HepG2 (cell line): ENCODE measurements at regions not wholly inside any gene's neighbourhood (a gene's known extent, or its start where the extent isn't known, plus 50 kb on each side); places are given as distances from the start of the nearest gene placed in this dataset.

Experiments
- ATAC-seq: fragments of 200-7000 bp; cut with Tn5 transposase; 3 replicates; pipeline ENCODE4 v1.9.1; 2020; ENCODE audit warnings: mild to moderate bottlenecking, moderate library complexity
- BruUV-seq: library from RNA; stranded (reverse); fragments of 400-500 nt; replicated peaks from 2 replicates; lab custom pipeline; 2021; lab: Mats Ljungman, UMichigan
- CTCF ChIA-PET: fragments of 300-600 bp; formaldehyde crosslinking; extraction: SDS; loops from one replicate; lab custom pipeline; 2021; ENCODE audit warnings: low total read pairs, inconsistent platforms, low intra/inter-chr PET ratio; lab: Yijun Ruan, JAX
- POLR2A ChIA-PET: fragments of 350-600 bp; sonication (Branson Sonifier 250); formaldehyde crosslinking; loops from one replicate; lab custom pipeline; 2020; ENCODE audit warnings: antibody characterized with exemption, inconsistent platforms; lab: Yijun Ruan, JAX
- DNase-seq: peaks from one replicate; pipeline ENCODE4 v3.0.0-alpha.2; 2015; ENCODE audit warnings: low spot score
- FAIRE-seq: peaks from 3 replicates; lab custom pipeline; 2011; peaks lifted over from hg19 to GRCh38; lab: Jason Lieb, UNC
- H2AFZ ChIP-seq: one replicate; pipeline ENCODE4 v1.6.1; 2011; ENCODE audit warnings: low read length, inconsistent platforms
- H3K27ac ChIP-seq: fragments of 300-600 bp; 3 replicates; pipeline ENCODE4 v1.8.0; 2011; ENCODE audit warnings: mixed run types, mild to moderate bottlenecking, mixed read lengths, low read length, inconsistent platforms; ENCODE audit not compliant: insufficient read depth; ENCODE audit errors: extremely low read length
- H3K27me3 ChIP-seq, 2 experiments: fragments of 200-600 bp in 1 of 2; 2 replicates in 1 of 2; 3 replicates in 1 of 2; pipeline versions ENCODE4 v1.6.0 to v1.8.0; 2011; ENCODE audit warnings: low read length in 2 of 2, mild to moderate bottlenecking in 2 of 2, moderate library complexity in 2 of 2, inconsistent platforms in 1 of 2; ENCODE audit not compliant: insufficient read depth in 2 of 2, control insufficient read depth in 1 of 2
- H3K36me3 ChIP-seq, 2 experiments: fragments of 200-600 bp in 1 of 2; replicated peaks in 1 of 2; 2 replicates in 1 of 2; 3 replicates in 1 of 2; pipeline versions ENCODE4 v1.5.1 to v1.8.0; 2011; ENCODE audit warnings: low read length in 2 of 2, inconsistent platforms in 1 of 2; ENCODE audit not compliant: insufficient read depth in 2 of 2, control insufficient read depth in 1 of 2
- H3K4me1 ChIP-seq: 2 replicates; pipeline ENCODE4 v1.5.1; 2012; ENCODE audit warnings: low read length, inconsistent platforms; ENCODE audit not compliant: insufficient read depth
- H3K4me2 ChIP-seq: 2 replicates; pipeline ENCODE4 v1.6.0; 2011; ENCODE audit warnings: low read depth, low read length, inconsistent platforms
- H3K4me3 ChIP-seq, 3 experiments: fragments of 200-600 bp in 1 of 3; sonication (generic), shearing (Covaris generic) in 1 of 3; replicated peaks in 1 of 3; 2 replicates each; pipeline ENCODE4 v1.5.1; 2011 to 2016; ENCODE audit warnings: low read length in 3 of 3, inconsistent platforms in 2 of 3, low read depth in 2 of 3, mild to moderate bottlenecking in 2 of 3, control low read depth in 1 of 3, mixed read lengths in 1 of 3; ENCODE audit not compliant: insufficient read depth in 1 of 3
- H3K79me2 ChIP-seq: one replicate; pipeline ENCODE4 v1.6.1; 2011; ENCODE audit warnings: low read length, inconsistent platforms; ENCODE audit not compliant: insufficient read depth
- H3K9ac ChIP-seq: 2 replicates; pipeline ENCODE4 v1.6.0; 2011; ENCODE audit warnings: mild to moderate bottlenecking, low read depth, low read length, inconsistent platforms; ENCODE audit not compliant: insufficient read depth
- H3K9me3 ChIP-seq: 2 replicates; pipeline ENCODE4 v1.5.1; 2012; ENCODE audit warnings: mild to moderate bottlenecking, low read length
- H4K20me1 ChIP-seq: 2 replicates; pipeline ENCODE4 v1.6.0; 2011; ENCODE audit warnings: inconsistent platforms, mild to moderate bottlenecking, low read length, moderate library complexity; ENCODE audit not compliant: insufficient read depth
- CHCHD3 ChIP-seq: sonication (generic); formaldehyde crosslinking; IDR thresholded peaks from 2 replicates; pipeline ENCODE4 v1.8.0; 2022; ENCODE audit warnings: mild to moderate bottlenecking, missing genetic modification reagents, moderate library complexity
- ESRRA ChIP-seq: sonication (generic); formaldehyde crosslinking; IDR thresholded peaks from 2 replicates; pipeline ENCODE4 v1.5.1; 2020; ENCODE audit warnings: mild to moderate bottlenecking, low read depth, missing genetic modification reagents
- KDM6A ChIP-seq: IDR thresholded peaks from 2 replicates; pipeline ENCODE4 v1.6.1; 2016; ENCODE audit warnings: low read depth
- MYNN ChIP-seq: sonication (generic); formaldehyde crosslinking; IDR thresholded peaks from 2 replicates; pipeline ENCODE4 v1.4.0; 2020; ENCODE audit warnings: mild to moderate bottlenecking, low read depth, missing genetic modification reagents
- NFE2L2 ChIP-seq: fragments of 150-350 bp; IDR thresholded peaks from 2 replicates; pipeline ENCODE4 v1.6.1; 2014; ENCODE audit warnings: low read length
- NONO ChIP-seq, 2 experiments: fragments of 450-650 bp in 1 of 2; sonication (generic) in 1 of 2; formaldehyde crosslinking in 1 of 2; IDR thresholded peaks in 1 of 2; conservative IDR thresholded peaks in 1 of 2; 2 replicates each; pipeline versions ENCODE4 v1.6.1 to v1.8.0; 2017 to 2022; ENCODE audit warnings: mild to moderate bottlenecking in 1 of 2, missing genetic modification reagents in 1 of 2, moderate library complexity in 1 of 2
- PRDM10 ChIP-seq: sonication (generic); formaldehyde crosslinking; IDR thresholded peaks from 2 replicates; pipeline ENCODE4 v1.4.0; 2020; ENCODE audit warnings: low read depth, missing genetic modification reagents
- TAF15 ChIP-seq: fragments of 200-400 bp; formaldehyde crosslinking; IDR thresholded peaks from one replicate; pipeline ENCODE4 v1.6.1; 2018; ENCODE audit warnings: mild to moderate bottlenecking, low read depth, low read length; ENCODE audit not compliant: poor library complexity, severe bottlenecking
- ZNF205 ChIP-seq: IDR thresholded peaks from 2 replicates; pipeline ENCODE4 v1.6.1; 2018; ENCODE audit warnings: missing biosample characterization, missing genetic modification reagents
- ZNF263 ChIP-seq: sonication (generic); formaldehyde crosslinking; IDR thresholded peaks from 2 replicates; pipeline ENCODE4 v1.4.0; 2020; ENCODE audit warnings: missing genetic modification reagents
- ZNF414 ChIP-seq: sonication (generic); formaldehyde crosslinking; IDR thresholded peaks from 2 replicates; pipeline ENCODE4 v1.5.0; 2020; ENCODE audit warnings: missing genetic modification reagents
- ZNF460 ChIP-seq: sonication (generic); formaldehyde crosslinking; IDR thresholded peaks from 2 replicates; pipeline ENCODE4 v1.5.1; 2020; ENCODE audit warnings: missing genetic modification reagents, mild to moderate bottlenecking, borderline replicate concordance
- WGBS: methylation state at CpG from one replicate; pipeline ENCODE4 v1.1.6; 2017; ENCODE audit warnings: low lambda C conversion rate; 5-methylcytosine and 5-hydroxymethylcytosine counted together
- in situ Hi-C: cut with HindIII; loops from 2 replicates; pipeline ENCODE4 v1.10.0; 2017; ENCODE audit warnings: low pct_unique_long_range_greater_than_20kb; ENCODE audit not compliant: extremely low pct_ligation_motif_present
- intact Hi-C: fragments of 100-400 bp; cut with micrococcal nuclease; formaldehyde crosslinking; loops from one replicate; pipeline ENCODE4 v1.10.0; 2022; ENCODE audit not compliant: unreplicated experiment

GRCh38 chr4:79027656-79028055, 88.4 kb upstream of the PAQR3 start:
- no peak for ATAC-seq
- TF ChIP-seq NFE2L2 (peak; percentile 56; the same call in 1 of the 2 replicates), ESRRA (CRISPR knock-in tag) (no peak)
- 21% methylated on average over 4 of the region's 4 CpGs for WGBS
- Histone ChIP-seq H3K79me2 (no peaks in the 10 kb centered on the region), H3K36me3 (no peaks in the 10 kb centered on the region), H4K20me1 (no peaks in the 10 kb centered on the region), H3K9me3 (no peaks in the 10 kb centered on the region), H2AFZ (no peak overlapping the region), H3K4me1 (no peaks in the 10 kb centered on the region), H3K4me2 (no peak overlapping the region), H3K27me3 (peaks cover 0 to 7% of the 10 kb centered on the region in 2 experiments; a peak in 1 of 5 replicates), H3K4me3 (no peak overlapping the region), H3K27ac (no peak overlapping the region), H3K9ac (no peak overlapping the region)
- POLR2A ChIA-PET, result no interaction called here
- DNase-seq, result no peak
- FAIRE-seq, result no peak
- intact Hi-C loops (no loop called here), in situ Hi-C loops (loop anchor here (25.0 kb wide), 1 partner anchor 560 kb away; no protein-coding TSS in a partner anchor)
- BruUV-seq, result no TSS peak
- CTCF ChIA-PET, result no interaction called here

- Histone ChIP-seq H3K9ac (no peak overlapping the region), H3K9me3 (no peaks in the 10 kb centered on the region), H4K20me1 (no peaks in the 10 kb centered on the region), H3K27ac (no peak overlapping the region), H2AFZ (no peak overlapping the region), H3K79me2 (no peaks in the 10 kb centered on the region), H3K27me3 (peaks cover 0 to 11% of the 10 kb centered on the region in 2 experiments; a peak in 1 of 5 replicates), H3K4me3 (no peak overlapping the region), H3K4me1 (no peaks in the 10 kb centered on the region), H3K36me3 (no peaks in the 10 kb centered on the region), H3K4me2 (no peak overlapping the region)
- intact Hi-C loops, result no loop called here
- ChIA-PET CTCF (no interaction called here), POLR2A (no interaction called here)
- no TSS peak for BruUV-seq
- in situ Hi-C loops, result loop anchor here (25.0 kb wide), 1 partner anchor 562 kb away; no protein-coding TSS in a partner anchor
- 0% methylated on average over 2 of the region's 2 CpGs for WGBS
- FAIRE-seq, result no peak
- peak; percentile 21 for DNase-seq
- peak; percentile 33; the same call in 1 of the 3 replicates for ATAC-seq
- TF ChIP-seq KDM6A (CRISPR knock-in tag), result no peak
- TF ChIP-seq ZNF263 (CRISPR knock-in tag), result no peak
- no peak for TF ChIP-seq ZNF414
- no peak for TF ChIP-seq NONO (IDR thresholded peaks at IDR 0.05)
- TF ChIP-seq NONO (CRISPR knock-in tag; conservative IDR thresholded peaks at IDR 0.05), result no peak
- no peak for TF ChIP-seq TAF15
- TF ChIP-seq ZNF460, result no peak
- no peak for TF ChIP-seq PRDM10
- no peak for TF ChIP-seq MYNN (CRISPR knock-in tag)
- 0 out of 2 replicates have a peak, but pooled peaks have one; percentile 52 for TF ChIP-seq ZNF205 (CRISPR knock-in tag)
- TF ChIP-seq CHCHD3 (CRISPR knock-in tag), result no peak
Observed at GRCh38 chr4:79025170-79025569, 85.9 kb upstream of the PAQR3 start.
